H1 (cell line): ENCODE measurements at regions not wholly inside any gene's neighbourhood (a gene's known extent, or its start where the extent isn't known, plus 50 kb on each side); places are given as distances from the start of the nearest gene placed in this dataset.

Experiments used
- CTCF ChIA-PET: fragments of 300-600 bp; sonication (Branson Sonifier 250); formaldehyde crosslinking; loops from one replicate; lab custom pipeline; 2021; ENCODE audit not compliant: partially characterized antibody; lab: Charles Lee
- POLR2A ChIA-PET: fragments of 300-600 bp; sonication (Branson Sonifier 250); formaldehyde crosslinking; loops from one replicate; lab custom pipeline; 2021; ENCODE audit warnings: inconsistent platforms; ENCODE audit not compliant: partially characterized antibody; lab: Charles Lee
- DNase-seq, 2 experiments: peaks; one replicate each; pipeline versions ENCODE4 v3.0.0 to v3.0.0-alpha.2; 2010 to 2022; ENCODE audit warnings: low spot score in 2 of 2, low read depth in 1 of 2, mixed read lengths in 1 of 2
- FAIRE-seq: peaks from 2 replicates; lab custom pipeline; 2011; peaks lifted over from hg19 to GRCh38; lab: Jason Lieb, UNC
- H2AFZ ChIP-seq: 2 replicates; pipeline ENCODE4 v1.8.1; 2012; ENCODE audit warnings: low read length, inconsistent platforms
- H2AK5ac ChIP-seq: 2 replicates; pipeline ENCODE4 v1.6.1; 2013; ENCODE audit warnings: low read depth, low read length
- H2BK120ac ChIP-seq: replicated peaks from 2 replicates; pipeline ENCODE3; 2013; ENCODE audit warnings: low read depth, low read length, inconsistent platforms
- H2BK12ac ChIP-seq: 2 replicates; pipeline ENCODE4 v1.6.1; 2013; ENCODE audit warnings: low read depth, low read length
- H2BK15ac ChIP-seq: 2 replicates; pipeline ENCODE4 v1.6.1; 2013; ENCODE audit warnings: low read length
- H2BK20ac ChIP-seq: 2 replicates; pipeline ENCODE4 v1.6.1; 2013; ENCODE audit warnings: low read length
- H2BK5ac ChIP-seq: 2 replicates; pipeline ENCODE4 v1.6.1; 2013; ENCODE audit warnings: low read depth, low read length
- H3K14ac ChIP-seq: 2 replicates; pipeline ENCODE4 v1.6.1; 2013; ENCODE audit warnings: inconsistent platforms; ENCODE audit not compliant: insufficient read length
- H3K18ac ChIP-seq: 2 replicates; pipeline ENCODE4 v1.6.1; 2013; ENCODE audit warnings: low read length; ENCODE audit errors: extremely low read depth
- H3K23ac ChIP-seq: 2 replicates; pipeline ENCODE4 v1.6.1; 2013; ENCODE audit warnings: inconsistent platforms; ENCODE audit not compliant: insufficient read length
- H3K23me2 ChIP-seq: 2 replicates; pipeline ENCODE4 v1.6.1; 2013; ENCODE audit warnings: low read depth, low read length
- H3K27ac ChIP-seq: 2 replicates; pipeline ENCODE4 v1.6.1; 2011; ENCODE audit warnings: low read depth, low read length, inconsistent platforms
- H3K27me3 ChIP-seq, 4 experiments: replicated peaks in 1 of 4; 1 replicate in 1 of 4; 2 replicates in 3 of 4; pipeline versions ENCODE4 v1.6.1 to v1.8.1; 2011 to 2013; ENCODE audit warnings: low read length in 3 of 4, mild to moderate bottlenecking in 3 of 4, inconsistent platforms in 2 of 4, mixed read lengths in 2 of 4, moderate library complexity in 1 of 4; ENCODE audit not compliant: control insufficient read depth in 3 of 4, insufficient read depth in 3 of 4; ENCODE audit errors: extremely low read depth in 1 of 4
- H3K36me3 ChIP-seq, 4 experiments: 2 replicates each; pipeline versions ENCODE4 v1.6.1 to v1.8.1; 2011 to 2013; ENCODE audit warnings: mild to moderate bottlenecking in 4 of 4, low read length in 3 of 4, moderate library complexity in 2 of 4, control low read depth in 1 of 4, inconsistent platforms in 1 of 4; ENCODE audit not compliant: insufficient read depth in 4 of 4, control insufficient read depth in 2 of 4
- H3K4ac ChIP-seq: replicated peaks from 2 replicates; pipeline ENCODE3; 2013; ENCODE audit warnings: low read length, low read depth, mixed read lengths, inconsistent platforms; ENCODE audit not compliant: insufficient read length
- H3K4me1 ChIP-seq, 4 experiments: replicated peaks in 1 of 4; 1 replicate in 1 of 4; 2 replicates in 3 of 4; pipeline versions ENCODE4 v1.6.1 to v1.8.1; 2011 to 2013; ENCODE audit warnings: low read length in 3 of 4, inconsistent platforms in 2 of 4, mixed read lengths in 1 of 4; ENCODE audit not compliant: insufficient read depth in 4 of 4, control insufficient read depth in 3 of 4
- H3K4me2 ChIP-seq, 2 experiments: 2 replicates each; pipeline versions ENCODE4 v1.6.1 to v1.8.1; 2011 to 2013; ENCODE audit warnings: low read depth in 2 of 2, low read length in 2 of 2, control low read depth in 1 of 2, inconsistent platforms in 1 of 2, mild to moderate bottlenecking in 1 of 2; ENCODE audit not compliant: insufficient read depth in 1 of 2
- H3K4me3 ChIP-seq, 4 experiments: fragments of 200-600, 300-600 bp in 1 of 4; sonication (generic), shearing (Covaris generic), sonication (Bioruptor Twin) in 1 of 4; 2 replicates each; pipeline versions ENCODE4 v1.5.1 to v1.8.1; 2011 to 2016; ENCODE audit warnings: low read length in 4 of 4, low read depth in 3 of 4, control low read depth in 2 of 4, inconsistent platforms in 2 of 4, mild to moderate bottlenecking in 2 of 4, mixed read lengths in 1 of 4, moderate library complexity in 1 of 4; ENCODE audit not compliant: insufficient read depth in 2 of 4; ENCODE audit errors: extremely low read depth in 1 of 4
- H3K56ac ChIP-seq: replicated peaks from 2 replicates; pipeline ENCODE3; 2013; ENCODE audit warnings: low read depth, mild to moderate bottlenecking, mixed read lengths, low read length, inconsistent platforms; ENCODE audit not compliant: insufficient read length
- H3K79me1 ChIP-seq: 2 replicates; pipeline ENCODE4 v1.6.1; 2013; ENCODE audit warnings: low read depth, low read length, control low read depth
- H3K79me2 ChIP-seq, 2 experiments: 2 replicates each; pipeline versions ENCODE4 v1.6.1 to v1.8.1; 2012 to 2013; ENCODE audit warnings: low read length in 2 of 2, mild to moderate bottlenecking in 2 of 2, inconsistent platforms in 1 of 2; ENCODE audit not compliant: insufficient read depth in 2 of 2, control insufficient read depth in 1 of 2
- H3K9ac ChIP-seq, 4 experiments: replicated peaks in 1 of 4; 1 replicate in 1 of 4; 2 replicates in 3 of 4; pipeline versions ENCODE4 v1.6.1 to v1.8.1; 2011 to 2013; ENCODE audit warnings: low read depth in 3 of 4, low read length in 3 of 4, control low read depth in 2 of 4, mild to moderate bottlenecking in 2 of 4, moderate library complexity in 2 of 4, inconsistent platforms in 1 of 4; ENCODE audit errors: extremely low read depth in 1 of 4
- H3K9me3 ChIP-seq, 2 experiments: 2 replicates each; pipeline versions ENCODE4 v1.6.1 to v1.8.1; 2012 to 2013; ENCODE audit warnings: mild to moderate bottlenecking in 2 of 2, moderate library complexity in 2 of 2, control low read depth in 1 of 2, inconsistent platforms in 1 of 2, low read depth in 1 of 2, low read length in 1 of 2, mixed read lengths in 1 of 2; ENCODE audit not compliant: insufficient read depth in 2 of 2
- H4K20me1 ChIP-seq, 2 experiments: replicated peaks in 1 of 2; 2 replicates each; pipeline versions ENCODE3 to v1.8.1; 2011 to 2013; ENCODE audit warnings: inconsistent platforms in 2 of 2, low read length in 2 of 2, mild to moderate bottlenecking in 1 of 2; ENCODE audit not compliant: insufficient read depth in 2 of 2, control insufficient read depth in 1 of 2
- H4K5ac ChIP-seq: 2 replicates; pipeline ENCODE4 v1.6.1; 2013; ENCODE audit warnings: low read length, low read depth, mixed read lengths, inconsistent platforms; ENCODE audit not compliant: insufficient read length
- H4K8ac ChIP-seq: 2 replicates; pipeline ENCODE4 v1.8.0; 2013; ENCODE audit warnings: mild to moderate bottlenecking, moderate library complexity, low read length, inconsistent platforms; ENCODE audit not compliant: insufficient read depth; ENCODE audit errors: extremely low read depth
- H4K91ac ChIP-seq: replicated peaks from 2 replicates; pipeline ENCODE3; 2013; ENCODE audit warnings: low read length, mixed read lengths, inconsistent platforms; ENCODE audit not compliant: insufficient read length
- BACH1 ChIP-seq: IDR thresholded peaks from 2 replicates; pipeline ENCODE4 v1.6.1; 2012; ENCODE audit warnings: low read length, improper control_type of control experiment
- BCL11A ChIP-seq, 2 experiments: IDR thresholded peaks; one replicate each; pipeline ENCODE4 v1.6.1; 2011; ENCODE audit warnings: low read depth in 2 of 2, low read length in 2 of 2, mild to moderate bottlenecking in 2 of 2
- CHD1 ChIP-seq: IDR thresholded peaks from 2 replicates; pipeline ENCODE4 v1.6.1; 2012; ENCODE audit warnings: low read depth, low read length, improper control_type of control experiment
- EZH2 ChIP-seq: fragments of 200-600 bp; sonication (generic); IDR thresholded peaks from 2 replicates; pipeline ENCODE4 v1.7.1; 2012; ENCODE audit warnings: low read depth, mild to moderate bottlenecking, moderate library complexity, low read length, inconsistent platforms; ENCODE audit not compliant: severe bottlenecking
- FOSL1 ChIP-seq: IDR thresholded peaks from 2 replicates; pipeline ENCODE4 v1.6.1; 2011; ENCODE audit warnings: mild to moderate bottlenecking, low read depth, low read length, moderate library complexity; ENCODE audit not compliant: insufficient read depth
- KDM1A ChIP-seq: fragments of 200-600, 300-600 bp; sonication (generic); IDR thresholded peaks from 2 replicates; pipeline ENCODE4 v1.7.1; 2016; ENCODE audit warnings: mild to moderate bottlenecking, low read length, borderline replicate concordance
- POLR2A ChIP-seq, 2 experiments: IDR thresholded peaks; 1 replicate in 1 of 2; 2 replicates in 1 of 2; pipeline ENCODE4 v1.6.1; 2011; ENCODE audit warnings: low read depth in 2 of 2, low read length in 2 of 2, mild to moderate bottlenecking in 2 of 2; ENCODE audit errors: control extremely low read depth in 1 of 2
- RXRA ChIP-seq: IDR thresholded peaks from 2 replicates; pipeline ENCODE4 v1.6.1; 2011; ENCODE audit warnings: low read depth, mild to moderate bottlenecking, low read length, moderate library complexity; ENCODE audit not compliant: insufficient read depth
- SP2 ChIP-seq: IDR thresholded peaks from 2 replicates; pipeline ENCODE4 v1.6.1; 2012; ENCODE audit warnings: mild to moderate bottlenecking, low read length, inconsistent platforms
- SP4 ChIP-seq: IDR thresholded peaks from 2 replicates; pipeline ENCODE4 v1.6.1; 2012; ENCODE audit warnings: low read length, inconsistent platforms
- SRF ChIP-seq: IDR thresholded peaks from 2 replicates; pipeline ENCODE4 v1.6.1; 2011; ENCODE audit warnings: mild to moderate bottlenecking, low read depth, low read length, moderate library complexity
- WGBS, 2 experiments: shearing (Covaris generic) in 1 of 2; methylation state at CpG; one replicate each; pipeline versions ENCODE4 v1.1.6 to v1.1.7; 2013 to 2015; ENCODE audit warnings: low lambda C conversion rate in 2 of 2, mixed read lengths in 2 of 2, inconsistent platforms in 1 of 2, low coverage in 1 of 2, missing lambda C conversion rate in 1 of 2; ENCODE audit not compliant: insufficient replicate concordance in 2 of 2, insufficient coverage in 1 of 2, insufficient read length in 1 of 2; ENCODE audit errors: extremely low coverage in 1 of 2, missing lambda C conversion rate in 1 of 2; 5-methylcytosine and 5-hydroxymethylcytosine counted together
- TF ChIP-seq, protein P1 (sequence below): IDR thresholded peaks from 2 replicates; pipeline ENCODE4 v1.6.1; 2012; ENCODE audit warnings: inconsistent platforms
- TF ChIP-seq, protein P2 (sequence below): IDR thresholded peaks from 2 replicates; pipeline ENCODE4 v1.6.1; 2011; ENCODE audit warnings: low read length, improper control_type of control experiment

GRCh38 chr7:17422966-17423365, 124.5 kb downstream of the AHR start:
- Histone ChIP-seq H3K79me2 (no peaks in the 10 kb centered on the region), H3K4me2 (no peak overlapping the region), H4K91ac (no peak overlapping the region), H2AK5ac (no peak overlapping the region), H3K4me3 (no peak overlapping the region), H2BK15ac (no peak overlapping the region), H3K56ac (no peak overlapping the region), H2AFZ (no peak overlapping the region), H3K14ac (no peak overlapping the region), H3K18ac (no peak overlapping the region), H3K79me1 (no peaks in the 10 kb centered on the region), H3K23me2 (no peaks in the 10 kb centered on the region), H3K27me3 (no peaks in the 10 kb centered on the region), H3K4ac (no peak overlapping the region), H3K36me3 (no peaks in the 10 kb centered on the region), H4K8ac (no peak overlapping the region), H2BK12ac (no peak overlapping the region), H3K9ac (no peak overlapping the region), H3K23ac (no peak overlapping the region), H2BK5ac (no peak overlapping the region), H4K5ac (no peak overlapping the region), H3K9me3 (peaks cover 0 to 7% of the 10 kb centered on the region in 2 experiments; a peak in 1 of 4 replicates), H3K27ac (no peak overlapping the region), H3K4me1 (peaks cover 0 to 7% (median 1%) of the 10 kb centered on the region in 4 experiments; a peak in 2 of 7 replicates), H4K20me1 (no peaks in the 10 kb centered on the region), H2BK120ac (no peak overlapping the region), H2BK20ac (no peak overlapping the region)
- FAIRE-seq (no peak), DNase-seq (no peak)
- ChIA-PET POLR2A (no interaction called here), CTCF (interaction anchor here (0.6 kb wide), 1 partner anchor 8 kb away, joined by 4 read pairs; no protein-coding TSS in a partner anchor)
- 86% methylated on average over 2 of the region's 2 CpGs; no CpG with 5 or more reads in 1 of the 2 experiments for WGBS, 2 experiments
- no peak for TF ChIP-seq KDM1A
- no peak for TF ChIP-seq BACH1
- TF ChIP-seq FOSL1: no peak
- no peak for TF ChIP-seq RXRA
- TF ChIP-seq, protein P1, sequence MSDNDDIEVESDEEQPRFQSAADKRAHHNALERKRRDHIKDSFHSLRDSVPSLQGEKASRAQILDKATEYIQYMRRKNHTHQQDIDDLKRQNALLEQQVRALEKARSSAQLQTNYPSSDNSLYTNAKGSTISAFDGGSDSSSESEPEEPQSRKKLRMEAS: no peak
- no peak for TF ChIP-seq SRF
- TF ChIP-seq EZH2: no peak
- no peak for TF ChIP-seq CHD1
- TF ChIP-seq BCL11A (IDR thresholded peaks at IDR 0.05; ENCODE audit: low read depth in 2 of 2, low read length in 2 of 2): no peak
- no peak for TF ChIP-seq SP4
- TF ChIP-seq, protein P2, sequence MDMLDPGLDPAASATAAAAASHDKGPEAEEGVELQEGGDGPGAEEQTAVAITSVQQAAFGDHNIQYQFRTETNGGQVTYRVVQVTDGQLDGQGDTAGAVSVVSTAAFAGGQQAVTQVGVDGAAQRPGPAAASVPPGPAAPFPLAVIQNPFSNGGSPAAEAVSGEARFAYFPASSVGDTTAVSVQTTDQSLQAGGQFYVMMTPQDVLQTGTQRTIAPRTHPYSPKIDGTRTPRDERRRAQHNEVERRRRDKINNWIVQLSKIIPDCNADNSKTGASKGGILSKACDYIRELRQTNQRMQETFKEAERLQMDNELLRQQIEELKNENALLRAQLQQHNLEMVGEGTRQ: no peak
- TF ChIP-seq POLR2A (IDR thresholded peaks at IDR 0.05; ENCODE audit: control extremely low read depth in 1 of 2, low read depth in 2 of 2, low read length in 2 of 2): no peak
- TF ChIP-seq SP2: no peak
